Esophagus squamous epithelium (tissue), 5 donors: ENCODE measurements at regions not wholly inside any gene's neighbourhood (a gene's known extent, or its start where the extent isn't known, plus 50 kb on each side); places are given as distances from the start of the nearest gene placed in this dataset.

Experiments
- DNase-seq: peaks from one replicate; lab custom pipeline; 2025; lab: John Stamatoyannopoulos, UW
- H3K27ac ChIP-seq, 4 donors: fragments of 200-600 bp; sonication (generic); one replicate each; pipeline ENCODE4 v1.5.1; 2016 to 2019; ENCODE audit warnings: mild to moderate bottlenecking in 1 of 4
- H3K27me3 ChIP-seq, 4 donors: fragments of 200-600 bp; sonication (generic); 1 replicate in 3 of 4; 2 replicates in 1 of 4; pipeline versions ENCODE4 v1.5.1 to v1.6.0; 2017 to 2021; ENCODE audit warnings: antibody characterized with exemption in 1 of 4
- H3K36me3 ChIP-seq, 3 donors: fragments of 200-600 bp; sonication (generic); one replicate each; pipeline ENCODE4 v1.5.1; 2016 to 2019
- H3K4me1 ChIP-seq, 3 donors: fragments of 200-600 bp; sonication (generic); one replicate each; pipeline ENCODE4 v1.5.1; 2017 to 2019
- H3K4me3 ChIP-seq, 4 donors: fragments of 200-600 bp; sonication (generic); 1 replicate in 3 of 4; 2 replicates in 1 of 4; pipeline ENCODE4 v1.5.1; 2016 to 2019; ENCODE audit warnings: mild to moderate bottlenecking in 2 of 4, moderate library complexity in 1 of 4
- H3K9me3 ChIP-seq, 3 donors: fragments of 200-600 bp; sonication (generic); one replicate each; pipeline ENCODE4 v1.5.1; 2016 to 2019
- CTCF ChIP-seq, 6 experiments: fragments of 450-650 bp in 4 of 6; fragments of 200-600 bp in 2 of 6; sonication (generic) in 2 of 6; IDR thresholded peaks; one replicate each; pipeline ENCODE4 v1.5.1; 2016 to 2019; ENCODE audit warnings: antibody characterized with exemption in 6 of 6, mild to moderate bottlenecking in 4 of 6, moderate library complexity in 4 of 6
- POLR2A ChIP-seq, 4 donors: fragments of 450-650 bp; IDR thresholded peaks; one replicate each; pipeline ENCODE4 v1.6.1; 2017; ENCODE audit warnings: antibody characterized with exemption in 4 of 4, mild to moderate bottlenecking in 4 of 4, moderate library complexity in 3 of 4
- WGBS, 2 donors: methylation state at CpG; one replicate each; pipeline ENCODE4 v1.1.5; 2018; 5-methylcytosine and 5-hydroxymethylcytosine counted together
- intact Hi-C: fragments of 100-400 bp; cut with DNase I; formaldehyde crosslinking; loops from one replicate; pipeline ENCODE4 v1.15.0; 2022
- donor health status: DM: yes; HTN: yes; CAD: no.

DNA sequence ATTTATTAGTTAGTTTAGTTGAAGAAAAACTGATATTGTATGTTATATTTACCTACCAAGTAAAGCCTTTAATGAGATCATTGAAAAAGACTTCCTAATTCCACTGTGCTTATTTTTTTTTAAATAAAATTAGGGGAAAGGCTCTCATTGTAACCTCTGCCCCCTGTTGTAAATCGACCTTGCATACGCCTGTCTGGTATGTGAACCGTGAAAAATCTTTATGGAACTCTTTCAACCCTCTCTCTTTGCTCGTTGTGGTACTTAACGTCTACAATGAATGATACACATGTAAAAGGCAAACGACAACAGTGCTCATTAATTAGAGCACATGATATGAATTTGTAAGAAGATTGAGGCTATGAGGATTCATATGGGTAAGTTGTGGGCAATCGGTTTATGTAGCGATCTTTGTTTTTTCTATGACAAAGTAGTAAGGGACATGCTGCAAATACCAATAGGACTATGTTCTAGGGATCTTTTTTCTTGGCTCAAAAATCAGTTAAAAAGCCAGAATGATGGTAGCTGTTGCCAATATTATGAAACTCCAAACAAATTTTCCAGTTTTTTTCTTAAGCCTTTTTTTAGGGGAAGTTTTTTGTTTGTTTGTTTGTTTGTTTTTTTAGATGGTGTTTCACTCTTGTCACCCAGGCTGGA is 119.0 kb upstream of the MCHR2 start:
- Histone ChIP-seq H3K4me3 (no peak overlapping the region), H3K27ac (no peak overlapping the region), H3K9me3 (no peaks in the 10 kb centered on the region), H3K4me1 (no peaks in the 10 kb centered on the region), H3K27me3 (peaks cover 0 to 14% (median 0%) of the 10 kb centered on the region in 4 donors), H3K36me3 (no peaks in the 10 kb centered on the region)
- intact Hi-C loops, result no loop called here
- no peak for TF ChIP-seq CTCF (IDR thresholded peaks at IDR 0.05)
- no peak for TF ChIP-seq POLR2A (IDR thresholded peaks at IDR 0.05)
- 48 to 65% methylated on average over 8 of the region's 8 CpGs for WGBS, 2 donors
- no peak for DNase-seq

- Histone ChIP-seq H3K4me1 (no peaks in the 10 kb centered on the region), H3K4me3 (no peak overlapping the region), H3K36me3 (no peaks in the 10 kb centered on the region), H3K9me3 (no peaks in the 10 kb centered on the region), H3K27ac (no peak overlapping the region), H3K27me3 (peaks cover 0 to 27% (median 0%) of the 10 kb centered on the region in 4 donors)
- WGBS, 2 donors, result 45 to 55% methylated on average over 7 of the region's 7 CpGs
- intact Hi-C loops, result no loop called here
- TF ChIP-seq POLR2A (IDR thresholded peaks at IDR 0.05) (no peak), CTCF (IDR thresholded peaks at IDR 0.05) (no peak)
- no peak for DNase-seq
These were observed 112.0 kb upstream of the MCHR2 start for GRCh38 chr6:100105919-100106529.

GRCh38 chr6:100105138-100105537 is 111.1 kb upstream of the MCHR2 start:
- 55 to 80% methylated on average over 3 of the region's 3 CpGs for WGBS, 2 donors
- Histone ChIP-seq H3K9me3 (no peaks in the 10 kb centered on the region), H3K4me3 (no peak overlapping the region), H3K27me3 (peaks cover 0 to 23% (median 0%) of the 10 kb centered on the region in 4 donors), H3K4me1 (no peaks in the 10 kb centered on the region), H3K27ac (no peak overlapping the region), H3K36me3 (no peaks in the 10 kb centered on the region)
- no peak for DNase-seq
- intact Hi-C loops, result no loop called here
- TF ChIP-seq CTCF (IDR thresholded peaks at IDR 0.05) (no peak), POLR2A (IDR thresholded peaks at IDR 0.05) (no peak)

DNA sequence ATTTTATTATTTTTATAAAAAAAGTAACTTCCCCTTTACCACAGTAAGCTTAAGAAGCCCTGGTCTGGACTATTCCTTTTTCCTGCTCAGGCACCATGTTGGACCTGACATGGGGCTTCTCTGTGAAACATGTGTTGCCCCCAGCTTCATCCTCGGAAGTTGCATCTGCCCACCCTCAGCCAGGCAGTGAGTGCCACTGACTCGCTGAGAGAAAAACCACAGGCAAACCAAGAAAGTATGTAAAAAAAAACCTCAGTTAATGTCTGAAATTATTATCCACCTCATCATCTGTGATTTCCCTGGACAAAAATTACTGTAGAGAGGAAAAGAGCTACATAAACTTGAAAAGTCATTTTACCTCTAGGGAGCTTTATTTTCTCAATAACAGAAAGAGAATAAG is 109.9 kb upstream of the MCHR2 start:
- no peaks in the 10 kb centered on the region for H3K36me3 ChIP-seq
- H3K4me1 ChIP-seq, result no peaks in the 10 kb centered on the region
- TF ChIP-seq POLR2A (IDR thresholded peaks at IDR 0.05) (no peak), CTCF (IDR thresholded peaks at IDR 0.05) (no peak)
- no peak overlapping the region for H3K27ac ChIP-seq
- no peak overlapping the region for H3K4me3 ChIP-seq
- intact Hi-C loops, result no loop called here
- H3K27me3 ChIP-seq, result peaks cover 0 to 18% (median 0%) of the 10 kb centered on the region in 4 donors
- 83% methylated on average over 2 of the region's 2 CpGs; no CpG with 5 or more reads in 1 of the 2 donors for WGBS, 2 donors
- no peak for DNase-seq
- no peaks in the 10 kb centered on the region for H3K9me3 ChIP-seq

- TF ChIP-seq POLR2A (IDR thresholded peaks at IDR 0.05), result no peak
- Histone ChIP-seq H3K27ac (no peak overlapping the region), H3K4me1 (no peaks in the 10 kb centered on the region), H3K4me3 (no peak overlapping the region), H3K27me3 (peaks cover 0 to 18% (median 0%) of the 10 kb centered on the region in 4 donors), H3K36me3 (no peaks in the 10 kb centered on the region), H3K9me3 (no peaks in the 10 kb centered on the region)
- no peak for DNase-seq
- intact Hi-C loops, result no loop called here
- 80 to 89% methylated on average over 3 of the region's 3 CpGs for WGBS, 2 donors
These were observed 109.2 kb upstream of the MCHR2 start for GRCh38 chr6:100103194-100103593.
